ENCODE measurements at regions not wholly inside any gene's neighbourhood (a gene's known extent, or its start where the extent isn't known, plus 50 kb on each side); places are given as distances from the start of the nearest gene placed in this dataset.
"Not testable (repeated sequence)": the region's sequence is repeated elsewhere in the genome, so short reads cannot be mapped to it uniquely, and the experiment has no call there.

DNA sequence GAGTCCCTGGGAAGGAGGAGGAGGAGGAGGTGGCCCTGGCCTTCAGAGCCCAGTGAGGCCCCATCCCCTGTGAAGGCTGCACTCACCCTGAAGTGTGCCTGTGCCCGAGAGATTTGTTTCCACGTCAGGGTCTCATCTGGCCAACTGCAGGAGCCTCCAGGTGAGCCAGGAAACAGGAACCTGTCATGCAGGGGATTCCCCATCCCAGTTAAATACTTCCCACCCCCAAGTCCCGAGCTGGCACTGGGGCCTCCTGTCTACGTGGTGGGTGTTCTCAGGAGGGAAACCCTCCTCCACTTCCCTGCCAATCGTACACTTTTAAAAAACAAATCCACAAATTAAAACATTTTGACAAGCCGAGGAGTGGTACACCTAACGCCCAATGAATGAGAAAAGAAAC is 50.9 kb upstream of the SFSWAP start:
- not testable (repeated sequence) for DNase-seq (ENCODE audit: low spot score)

DNA sequence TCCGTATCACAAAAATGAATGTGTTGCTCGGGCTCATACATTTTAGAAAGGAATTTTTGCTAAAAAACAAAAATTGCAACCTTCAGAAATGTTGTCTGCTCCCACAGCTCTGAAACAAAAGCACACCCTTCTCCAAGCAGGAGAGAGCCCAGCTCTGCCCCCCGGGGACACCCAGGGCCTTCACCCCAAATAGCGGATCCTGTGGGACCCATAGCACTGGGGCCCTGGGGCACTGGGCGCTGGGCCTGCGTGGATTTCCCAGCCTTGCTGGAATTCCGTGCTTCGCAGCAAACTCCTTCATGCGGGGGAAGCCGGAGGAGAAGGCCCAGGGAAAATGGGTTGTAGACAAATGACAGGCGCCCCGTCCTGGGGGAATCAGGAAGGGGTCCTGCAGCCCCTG is 50.5 kb upstream of the SFSWAP start:
- not testable (repeated sequence) for DNase-seq (ENCODE audit: low spot score)
